ENCODE measurements at regions not wholly inside any gene's neighbourhood (a gene's known extent, or its start where the extent isn't known, plus 50 kb on each side); places are given as distances from the start of the nearest gene placed in this dataset.

DNA sequence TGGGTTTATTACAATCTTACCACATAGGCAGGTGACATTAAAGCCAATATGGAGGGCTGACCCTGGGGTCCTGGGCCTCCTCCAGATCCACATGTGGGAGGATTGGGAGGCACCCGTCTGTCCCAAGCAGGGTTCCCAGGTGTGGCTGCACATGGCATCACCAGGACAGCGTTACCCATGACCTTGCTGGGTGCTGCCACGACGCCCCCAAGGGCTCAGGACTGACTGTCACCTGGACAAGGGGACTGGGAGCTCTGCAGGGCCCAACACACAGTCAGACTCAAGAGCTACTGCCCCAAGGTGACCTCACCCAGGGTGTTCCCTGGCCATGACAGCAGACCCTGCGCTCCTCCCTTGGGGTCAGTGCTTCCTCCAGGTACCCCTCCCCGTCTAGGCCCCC is 437.4 kb upstream of the MYT1L start:
- no peaks in the 10 kb centered on the region for H4K20me1 ChIP-seq (replicated peaks; ENCODE audit: control insufficient read depth, insufficient read depth, low read length)
- no peaks in the 10 kb centered on the region for H3K79me2 ChIP-seq (ENCODE audit: control insufficient read depth, insufficient read depth, low read length)
- 0% methylated on average over 2 of the region's 6 CpGs for WGBS (ENCODE audit: insufficient coverage, low coverage, missing lambda C conversion rate)
- H3K9me3 ChIP-seq (replicated peaks; ENCODE audit: control insufficient read depth, insufficient read depth, low read depth, low read length): no peaks in the 10 kb centered on the region
- in situ Hi-C loops (cut with MboI): no loop called here
- ChIA-PET POLR2A (no interaction called here), CTCF (ENCODE audit: low intra/inter-chr PET ratio) (no interaction called here)
- peaks cover 0 to 9% of the 10 kb centered on the region in 2 experiments; a peak in 2 of 5 replicates for H3K4me1 ChIP-seq (replicated peaks in 1 of 2; ENCODE audit: control insufficient read depth in 2 of 2, insufficient read depth in 2 of 2, low read length in 2 of 2)
- no peak overlapping the region for H3K4me2 ChIP-seq (ENCODE audit: insufficient read depth, low read length)
- BruUV-seq (replicated peaks): no TSS peak
- no peaks in the 10 kb centered on the region for H3K9me1 ChIP-seq (ENCODE audit: control insufficient read depth, insufficient read depth, low read length)
- H2AFZ ChIP-seq (ENCODE audit: low read depth, low read length): no peak overlapping the region
- H3K9ac ChIP-seq (ENCODE audit: insufficient read depth in 1 of 2, low read depth in 2 of 2, low read length in 2 of 2): no peak overlapping the region
- H3K27ac ChIP-seq (ENCODE audit: extremely low read depth, low read depth, low read length): no peak overlapping the region
- intact Hi-C loops (cut with micrococcal nuclease): no loop called here
- TF ChIP-seq ZBTB1 (CRISPR knock-in tag; IDR thresholded peaks at IDR 0.05; ENCODE audit: borderline replicate concordance, low read depth) (no peak), POLR2AphosphoS2 (IDR thresholded peaks at IDR 0.05; ENCODE audit: low read length) (no peak), FOXP1 (CRISPR knock-in tag; IDR thresholded peaks at IDR 0.05) (no peak), NCOA2 (IDR thresholded peaks at IDR 0.05; ENCODE audit: partially characterized antibody in 2 of 2) (no peak), ZNF175 (CRISPR knock-in tag; IDR thresholded peaks at IDR 0.05; ENCODE audit: low read depth) (no peak), ZNF133 (CRISPR knock-in tag; IDR thresholded peaks at IDR 0.05) (no peak), ZNF445 (CRISPR knock-in tag; IDR thresholded peaks at IDR 0.05; ENCODE audit: low read depth) (no peak), NONO (IDR thresholded peaks at IDR 0.05; ENCODE audit: low read depth in 2 of 2, low read length in 1 of 2) (no peak), KLF6 (CRISPR knock-in tag; IDR thresholded peaks at IDR 0.05; ENCODE audit: borderline replicate concordance) (no peak), TAF9B (IDR thresholded peaks at IDR 0.05; ENCODE audit: partially characterized antibody) (no peak), ELF2 (CRISPR knock-in tag; IDR thresholded peaks at IDR 0.05) (no peak), ATF1 (CRISPR knock-in tag; IDR thresholded peaks at IDR 0.05) (no peak), ATF1 (tag; IDR thresholded peaks at IDR 0.05) (no peak), ZC3H8 (IDR thresholded peaks at IDR 0.05) (no peak), NR1H2 (CRISPR knock-in tag; IDR thresholded peaks at IDR 0.05) (no peak), ELF4 (CRISPR knock-in tag; IDR thresholded peaks at IDR 0.05) (no peak), ZBTB8A (IDR thresholded peaks at IDR 0.05; ENCODE audit: partially characterized antibody) (no peak), CXXC5 (CRISPR knock-in tag; IDR thresholded peaks at IDR 0.05) (no peak), CEBPB (tag; IDR thresholded peaks at IDR 0.05) (no peak)
- TF ChIP-seq, protein P1, sequence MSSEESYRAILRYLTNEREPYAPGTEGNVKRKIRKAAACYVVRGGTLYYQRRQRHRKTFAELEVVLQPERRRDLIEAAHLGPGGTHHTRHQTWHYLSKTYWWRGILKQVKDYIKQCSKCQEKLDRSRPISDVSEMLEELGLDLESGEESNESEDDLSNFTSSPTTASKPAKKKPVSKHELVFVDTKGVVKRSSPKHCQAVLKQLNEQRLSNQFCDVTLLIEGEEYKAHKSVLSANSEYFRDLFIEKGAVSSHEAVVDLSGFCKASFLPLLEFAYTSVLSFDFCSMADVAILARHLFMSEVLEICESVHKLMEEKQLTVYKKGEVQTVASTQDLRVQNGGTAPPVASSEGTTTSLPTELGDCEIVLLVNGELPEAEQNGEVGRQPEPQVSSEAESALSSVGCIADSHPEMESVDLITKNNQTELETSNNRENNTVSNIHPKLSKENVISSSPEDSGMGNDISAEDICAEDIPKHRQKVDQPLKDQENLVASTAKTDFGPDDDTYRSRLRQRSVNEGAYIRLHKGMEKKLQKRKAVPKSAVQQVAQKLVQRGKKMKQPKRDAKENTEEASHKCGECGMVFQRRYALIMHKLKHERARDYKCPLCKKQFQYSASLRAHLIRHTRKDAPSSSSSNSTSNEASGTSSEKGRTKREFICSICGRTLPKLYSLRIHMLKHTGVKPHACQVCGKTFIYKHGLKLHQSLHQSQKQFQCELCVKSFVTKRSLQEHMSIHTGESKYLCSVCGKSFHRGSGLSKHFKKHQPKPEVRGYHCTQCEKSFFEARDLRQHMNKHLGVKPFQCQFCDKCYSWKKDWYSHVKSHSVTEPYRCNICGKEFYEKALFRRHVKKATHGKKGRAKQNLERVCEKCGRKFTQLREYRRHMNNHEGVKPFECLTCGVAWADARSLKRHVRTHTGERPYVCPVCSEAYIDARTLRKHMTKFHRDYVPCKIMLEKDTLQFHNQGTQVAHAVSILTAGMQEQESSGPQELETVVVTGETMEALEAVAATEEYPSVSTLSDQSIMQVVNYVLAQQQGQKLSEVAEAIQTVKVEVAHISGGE (CRISPR knock-in tag; IDR thresholded peaks at IDR 0.05): no peak
- DNase-seq (ENCODE audit: extremely low read depth in 1 of 4, low spot score in 3 of 4) (no peak), ATAC-seq (no peak), FAIRE-seq (no peak)
- H3K36me3 ChIP-seq (ENCODE audit: control insufficient read depth, insufficient read depth, low read length): no peaks in the 10 kb centered on the region
- H3K27me3 ChIP-seq (ENCODE audit: control insufficient read depth in 2 of 2, insufficient read depth in 2 of 2, low read length in 2 of 2): peaks cover 0 to 43% of the 10 kb centered on the region in 2 experiments; a peak in 2 of 5 replicates
- no peak overlapping the region for H3K4me3 ChIP-seq

Data from K562 (cell line).